PC-3 (cell line): ENCODE measurements at regions not wholly inside any gene's neighbourhood (a gene's known extent, or its start where the extent isn't known, plus 50 kb on each side); places are given as distances from the start of the nearest gene placed in this dataset.

Experiments
- ATAC-seq: fragments of 200-7000 bp; cut with Tn5 transposase; 2 replicates; pipeline ENCODE4 v1.9.1; 2020; ENCODE audit warnings: mild to moderate bottlenecking, moderate library complexity
- BruUV-seq: library from RNA; stranded (reverse); fragments of 400-500 nt; replicated peaks from 2 replicates; lab custom pipeline; 2021; lab: Mats Ljungman, UMichigan
- CTCF ChIA-PET: fragments of 300-600 bp; sonication (Branson Sonifier 250); formaldehyde crosslinking; loops from one replicate; lab custom pipeline; 2022; ENCODE audit warnings: antibody characterized with exemption; lab: Charles Lee
- POLR2A ChIA-PET: fragments of 300-600 bp; sonication (Branson Sonifier 250); formaldehyde crosslinking; loops from one replicate; lab custom pipeline; 2022; ENCODE audit warnings: antibody characterized with exemption; ENCODE audit not compliant: unreplicated experiment; lab: Charles Lee
- DNase-seq: peaks from one replicate; pipeline ENCODE4 v3.0.0-alpha.2; 2015
- H2AFZ ChIP-seq: fragments of 300-600 bp; sonication (generic); 2 replicates; pipeline ENCODE4 v1.6.0; 2016; ENCODE audit warnings: antibody characterized with exemption, low read length
- H3F3A ChIP-seq: fragments of 300-600 bp; sonication (generic); one replicate; pipeline ENCODE4 v1.6.0; 2017; ENCODE audit warnings: antibody characterized with exemption, low read length, control low read depth, mild to moderate bottlenecking; ENCODE audit not compliant: unreplicated experiment
- H3K27ac ChIP-seq: fragments of 300-600 bp; sonication (generic); 2 replicates; pipeline ENCODE4 v1.5.1; 2016; ENCODE audit warnings: mild to moderate bottlenecking, low read length
- H3K27me3 ChIP-seq: fragments of 300-600 bp; sonication (generic); 2 replicates; pipeline ENCODE4 v1.6.1; 2016; ENCODE audit warnings: low read length, mixed read lengths
- H3K36me3 ChIP-seq: fragments of 300-600 bp; sonication (generic); 2 replicates; pipeline ENCODE4 v1.6.1; 2016; ENCODE audit warnings: low read depth, mixed run types, low read length, mixed read lengths
- H3K4me1 ChIP-seq: fragments of 300-600 bp; sonication (generic); 2 replicates; pipeline ENCODE4 v1.5.1; 2016; ENCODE audit warnings: low read length; ENCODE audit not compliant: insufficient read depth
- H3K4me2 ChIP-seq: fragments of 300-600 bp; sonication (generic); 2 replicates; pipeline ENCODE4 v1.6.0; 2016; ENCODE audit warnings: low read length
- H3K4me3 ChIP-seq: fragments of 300-600 bp; sonication (generic); 2 replicates; pipeline ENCODE4 v1.5.1; 2016; ENCODE audit warnings: mild to moderate bottlenecking, low read length, mixed read lengths
- H3K79me2 ChIP-seq: fragments of 300-600 bp; sonication (generic); 2 replicates; pipeline ENCODE4 v1.6.1; 2017; ENCODE audit warnings: low read length, mixed read lengths
- H3K9ac ChIP-seq: fragments of 300-600 bp; sonication (generic); 2 replicates; pipeline ENCODE4 v1.6.0; 2016; ENCODE audit warnings: mild to moderate bottlenecking, low read length
- H3K9me2 ChIP-seq: fragments of 300-600 bp; sonication (generic); replicated peaks from 2 replicates; pipeline ENCODE4 v1.6.1; 2016; ENCODE audit warnings: mixed run types, low read length, mixed read lengths
- H3K9me3 ChIP-seq: fragments of 300-600 bp; sonication (generic); 2 replicates; pipeline ENCODE4 v1.6.1; 2016; ENCODE audit warnings: low read length, mixed read lengths
- H4K20me1 ChIP-seq: fragments of 300-600 bp; sonication (generic); 2 replicates; pipeline ENCODE4 v1.6.1; 2016; ENCODE audit warnings: low read length, mixed read lengths
- EZH2 ChIP-seq: fragments of 300-600 bp; sonication (generic); IDR thresholded peaks from one replicate; pipeline ENCODE4 v1.6.1; 2017; ENCODE audit warnings: antibody characterized with exemption, mild to moderate bottlenecking, low read length; ENCODE audit not compliant: unreplicated experiment
- EZH2phosphoT487 ChIP-seq: fragments of 300-600 bp; sonication (generic); IDR thresholded peaks from 2 replicates; pipeline ENCODE4 v1.6.1; 2018; ENCODE audit warnings: mild to moderate bottlenecking, antibody characterized with exemption, low read length, borderline replicate concordance
- intact Hi-C: fragments of 100-400 bp; cut with micrococcal nuclease; formaldehyde crosslinking; loops from 2 replicates; pipeline ENCODE4 v1.9.0; 2023
- TF ChIP-seq, protein P1 (sequence below): fragments of 300-600 bp; sonication (generic); conservative IDR thresholded peaks from 2 replicates; pipeline ENCODE4 v1.5.1; 2017; ENCODE audit warnings: antibody characterized with exemption, low read depth, mild to moderate bottlenecking, low read length

DNA sequence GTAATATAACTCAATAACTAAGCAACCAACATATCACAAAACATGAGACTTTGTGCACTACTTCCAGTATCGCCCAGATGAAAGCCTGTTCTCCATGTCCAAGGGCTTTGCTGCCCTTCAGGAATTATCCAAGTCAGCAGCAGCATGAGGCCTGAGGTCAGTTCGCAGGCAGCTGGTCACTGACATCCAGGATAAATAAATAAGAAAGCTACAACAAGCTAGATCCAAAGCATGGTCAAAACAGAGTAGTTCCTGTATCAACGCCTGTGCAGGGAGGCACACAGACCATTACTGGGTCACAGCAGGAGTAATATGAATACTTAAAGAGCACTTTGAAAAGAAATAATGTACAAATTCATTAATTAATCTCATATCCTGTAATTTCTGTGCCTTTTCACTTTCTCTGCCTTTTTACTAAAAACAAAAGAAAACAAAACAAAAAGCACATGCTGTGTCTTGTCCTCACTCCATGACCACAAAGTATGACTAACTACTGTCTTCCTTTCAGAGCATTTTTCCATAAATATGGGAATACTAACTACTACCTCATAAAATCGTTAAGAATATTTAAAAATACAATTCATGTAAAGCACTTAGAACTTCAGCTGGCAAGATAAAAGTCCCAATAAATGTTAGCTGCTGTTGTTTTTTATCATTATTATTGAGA lies 374.9 kb upstream of the IRAK1BP1 start:
- Histone ChIP-seq H3K36me3 (no peaks in the 10 kb centered on the region), H3K9ac (no peak overlapping the region), H3K79me2 (no peaks in the 10 kb centered on the region), H3K4me3 (no peak overlapping the region), H3K4me2 (no peak overlapping the region), H3K27me3 (no peaks in the 10 kb centered on the region), H3K9me2 (no peaks in the 10 kb centered on the region), H3F3A (no peaks in the 10 kb centered on the region), H3K27ac (no peak overlapping the region), H2AFZ (no peak overlapping the region), H3K4me1 (no peaks in the 10 kb centered on the region), H3K9me3 (no peaks in the 10 kb centered on the region), H4K20me1 (no peaks in the 10 kb centered on the region)
- ATAC-seq, result no peak
- no peak for DNase-seq
- BruUV-seq, result no TSS peak
- intact Hi-C loops, result no loop called here
- ChIA-PET CTCF (no interaction called here), POLR2A (no interaction called here)
- no peak for TF ChIP-seq EZH2
- TF ChIP-seq EZH2phosphoT487, result no peak
- TF ChIP-seq, protein P1, sequence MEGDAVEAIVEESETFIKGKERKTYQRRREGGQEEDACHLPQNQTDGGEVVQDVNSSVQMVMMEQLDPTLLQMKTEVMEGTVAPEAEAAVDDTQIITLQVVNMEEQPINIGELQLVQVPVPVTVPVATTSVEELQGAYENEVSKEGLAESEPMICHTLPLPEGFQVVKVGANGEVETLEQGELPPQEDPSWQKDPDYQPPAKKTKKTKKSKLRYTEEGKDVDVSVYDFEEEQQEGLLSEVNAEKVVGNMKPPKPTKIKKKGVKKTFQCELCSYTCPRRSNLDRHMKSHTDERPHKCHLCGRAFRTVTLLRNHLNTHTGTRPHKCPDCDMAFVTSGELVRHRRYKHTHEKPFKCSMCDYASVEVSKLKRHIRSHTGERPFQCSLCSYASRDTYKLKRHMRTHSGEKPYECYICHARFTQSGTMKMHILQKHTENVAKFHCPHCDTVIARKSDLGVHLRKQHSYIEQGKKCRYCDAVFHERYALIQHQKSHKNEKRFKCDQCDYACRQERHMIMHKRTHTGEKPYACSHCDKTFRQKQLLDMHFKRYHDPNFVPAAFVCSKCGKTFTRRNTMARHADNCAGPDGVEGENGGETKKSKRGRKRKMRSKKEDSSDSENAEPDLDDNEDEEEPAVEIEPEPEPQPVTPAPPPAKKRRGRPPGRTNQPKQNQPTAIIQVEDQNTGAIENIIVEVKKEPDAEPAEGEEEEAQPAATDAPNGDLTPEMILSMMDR, result no peak

DNA sequence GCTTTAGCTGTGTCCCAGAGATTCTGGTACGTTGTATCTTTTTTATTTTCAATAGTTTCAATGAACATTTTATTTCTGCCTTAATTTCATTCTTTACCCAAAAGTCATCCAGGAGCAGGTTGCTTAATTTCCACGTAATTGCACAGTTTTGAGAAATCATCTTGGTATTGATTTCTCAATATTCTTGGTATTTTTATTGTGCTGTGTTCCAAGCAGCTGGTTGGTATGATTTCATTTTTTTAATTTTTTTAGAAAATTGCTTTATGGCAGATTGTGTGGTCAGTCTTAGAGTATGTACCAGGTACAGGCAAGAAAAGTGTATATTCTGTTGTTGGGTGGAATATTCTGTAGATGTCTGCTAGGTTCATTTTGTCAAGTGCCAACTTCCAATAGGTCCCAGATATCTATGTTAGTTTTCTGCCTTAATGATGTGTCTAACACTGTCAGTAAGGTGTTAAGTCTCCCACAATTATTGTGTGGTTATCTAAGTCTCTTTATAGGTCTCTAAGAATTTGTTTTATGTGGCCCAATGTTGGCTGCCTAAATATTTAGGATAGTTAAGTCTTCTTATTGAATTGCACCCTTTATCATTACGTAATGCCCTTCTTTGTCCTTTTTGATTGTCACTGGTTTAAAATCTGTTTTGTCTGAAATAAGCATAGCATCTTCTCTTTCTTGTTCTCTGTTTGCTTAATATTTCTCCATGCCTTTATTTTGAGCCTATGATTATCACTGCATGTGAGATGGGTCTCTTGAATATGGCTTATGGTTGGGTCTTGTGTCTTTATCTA lies 366.9 kb upstream of the IRAK1BP1 start:
- POLR2A ChIA-PET, result no interaction called here
- Histone ChIP-seq H3K9ac (no peak overlapping the region), H3K4me1 (no peaks in the 10 kb centered on the region), H3K9me2 (no peaks in the 10 kb centered on the region), H3K79me2 (no peaks in the 10 kb centered on the region), H3F3A (no peaks in the 10 kb centered on the region), H3K4me2 (no peak overlapping the region), H3K4me3 (no peak overlapping the region), H3K27me3 (no peaks in the 10 kb centered on the region), H3K36me3 (no peaks in the 10 kb centered on the region), H4K20me1 (no peaks in the 10 kb centered on the region), H3K27ac (no peak overlapping the region), H2AFZ (no peak overlapping the region), H3K9me3 (no peaks in the 10 kb centered on the region)
- intact Hi-C loops, result no loop called here
- no peak for TF ChIP-seq EZH2
- TF ChIP-seq EZH2phosphoT487, result no peak
- TF ChIP-seq, protein P1, result no peak
- DNase-seq (no peak), ATAC-seq (no peak)
- CTCF ChIA-PET, result no interaction called here
- BruUV-seq, result no TSS peak

DNA sequence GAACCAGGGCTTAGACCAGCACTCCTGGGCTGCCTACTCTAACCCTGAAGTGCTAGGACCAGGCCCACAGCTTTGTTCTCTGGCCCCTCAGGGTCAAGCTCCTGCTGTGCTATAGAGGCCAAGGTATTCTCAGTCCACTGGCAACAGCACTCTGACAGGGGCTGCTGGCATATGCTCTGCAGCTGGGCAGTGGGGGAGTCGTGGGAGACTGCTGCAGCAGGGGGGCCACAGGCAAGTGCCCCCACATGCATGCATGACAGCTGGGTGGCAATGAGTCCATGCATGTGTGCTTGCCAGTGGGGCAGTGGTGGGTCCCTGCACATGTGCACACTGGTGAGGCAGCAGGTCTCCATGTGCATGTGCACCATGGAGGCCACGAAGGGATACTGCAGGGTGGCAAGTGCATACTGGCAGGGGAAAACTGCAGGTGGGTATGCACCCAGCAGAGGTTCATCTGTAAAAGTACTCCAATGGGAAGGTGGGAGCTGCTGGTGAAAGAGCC lies 364.9 kb upstream of the IRAK1BP1 start:
- intact Hi-C loops, result no loop called here
- no peaks in the 10 kb centered on the region for H3F3A ChIP-seq
- DNase-seq, result no peak
- TF ChIP-seq, protein P1, result no peak
- no peak for TF ChIP-seq EZH2phosphoT487
- no peak for TF ChIP-seq EZH2
- BruUV-seq, result no TSS peak
- H3K9ac ChIP-seq, result no peak overlapping the region
- H3K4me3 ChIP-seq, result no peak overlapping the region
- CTCF ChIA-PET, result no interaction called here
- H3K9me2 ChIP-seq, result no peaks in the 10 kb centered on the region
- no peaks in the 10 kb centered on the region for H3K9me3 ChIP-seq
- H3K4me1 ChIP-seq, result no peaks in the 10 kb centered on the region
- POLR2A ChIA-PET, result no interaction called here
- H4K20me1 ChIP-seq, result no peaks in the 10 kb centered on the region
- no peak overlapping the region for H3K4me2 ChIP-seq
- ATAC-seq, result no peak
- no peaks in the 10 kb centered on the region for H3K36me3 ChIP-seq
- no peak overlapping the region for H3K27ac ChIP-seq
- no peaks in the 10 kb centered on the region for H3K79me2 ChIP-seq
- H3K27me3 ChIP-seq, result no peaks in the 10 kb centered on the region
- no peak overlapping the region for H2AFZ ChIP-seq
